ENCODE measurements at regions not wholly inside any gene's neighbourhood (a gene's known extent, or its start where the extent isn't known, plus 50 kb on each side); places are given as distances from the start of the nearest gene placed in this dataset.
"Not testable (repeated sequence)": the region's sequence is repeated elsewhere in the genome, so short reads cannot be mapped to it uniquely, and the experiment has no call there.

- not testable (repeated sequence) for FAIRE-seq
These were observed 78.0 kb upstream of the BLID start for GRCh38 chr11:122193881-122194480.

GRCh38 chr11:122193457-122193856 lies 77.4 kb upstream of the BLID start:
- FAIRE-seq, result no peak

- no peak for FAIRE-seq
These were observed 76.7 kb upstream of the BLID start for GRCh38 chr11:122192634-122193255.

- FAIRE-seq, result no peak
These were observed 74.8 kb upstream of the BLID start for GRCh38 chr11:122190768-122191167.

- no peak for FAIRE-seq
These were observed 73.2 kb upstream of the BLID start for GRCh38 chr11:122189229-122189628.

GRCh38 chr11:122187373-122188165 lies 71.6 kb upstream of the BLID start:
- no peak for FAIRE-seq

GRCh38 chr11:122186439-122187080 lies 70.5 kb upstream of the BLID start:
- FAIRE-seq, result no peak

GRCh38 chr11:122183933-122184332 lies 67.9 kb upstream of the BLID start:
- FAIRE-seq, result no peak

- FAIRE-seq, result no peak
These were observed 65.9 kb upstream of the BLID start for GRCh38 chr11:122181893-122182292.

- no peak for FAIRE-seq
These were observed 65.4 kb upstream of the BLID start for GRCh38 chr11:122181372-122181771.

- FAIRE-seq, result no peak
These were observed 64.2 kb upstream of the BLID start for GRCh38 chr11:122179961-122180834.

- FAIRE-seq, result no peak
These were observed 62.8 kb upstream of the BLID start for GRCh38 chr11:122178795-122179194.

- FAIRE-seq, result no peak
These were observed 61.2 kb upstream of the BLID start for GRCh38 chr11:122177238-122177637.

GRCh38 chr11:122176651-122177050 lies 60.6 kb upstream of the BLID start:
- no peak for FAIRE-seq

GRCh38 chr11:122175306-122175705 lies 59.3 kb upstream of the BLID start:
- no peak for FAIRE-seq

- FAIRE-seq, result no peak
These were observed 57.6 kb upstream of the BLID start for GRCh38 chr11:122173587-122173986.

GRCh38 chr11:122173074-122173450 lies 57.0 kb upstream of the BLID start:
- no peak for FAIRE-seq

- FAIRE-seq, result no peak
These were observed 56.5 kb upstream of the BLID start for GRCh38 chr11:122172352-122173073.

GRCh38 chr11:122170815-122171475 lies 54.9 kb upstream of the BLID start:
- FAIRE-seq, result no peak

GRCh38 chr11:122168218-122168617 lies 52.2 kb upstream of the BLID start:
- no peak for FAIRE-seq

- no peak for FAIRE-seq
These were observed 51.1 kb upstream of the BLID start for GRCh38 chr11:122167100-122167499.
